ENCODE measurements at regions not wholly inside any gene's neighbourhood (a gene's known extent, or its start where the extent isn't known, plus 50 kb on each side); places are given as distances from the start of the nearest gene placed in this dataset.

DNA sequence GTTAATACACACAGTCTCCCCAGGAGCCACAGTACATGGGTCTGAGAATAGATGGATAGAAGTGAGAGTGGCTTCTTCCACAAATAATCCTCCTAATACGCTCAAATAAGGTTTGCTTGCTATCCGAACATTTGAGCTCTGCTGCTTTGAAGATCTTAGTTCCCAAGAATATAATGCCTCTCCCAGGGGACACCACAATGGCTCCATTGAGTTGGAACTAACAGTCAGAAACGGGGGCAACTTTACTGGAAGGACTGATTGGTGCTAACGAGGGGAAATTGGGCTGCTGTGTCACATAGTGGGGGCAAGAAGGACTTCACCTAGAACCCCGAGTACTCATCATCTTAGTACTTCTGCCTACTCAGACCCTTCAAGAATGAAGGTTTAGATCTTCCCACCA is 66.2 kb downstream of the IGLL5 start:
- TF ChIP-seq, protein P1, sequence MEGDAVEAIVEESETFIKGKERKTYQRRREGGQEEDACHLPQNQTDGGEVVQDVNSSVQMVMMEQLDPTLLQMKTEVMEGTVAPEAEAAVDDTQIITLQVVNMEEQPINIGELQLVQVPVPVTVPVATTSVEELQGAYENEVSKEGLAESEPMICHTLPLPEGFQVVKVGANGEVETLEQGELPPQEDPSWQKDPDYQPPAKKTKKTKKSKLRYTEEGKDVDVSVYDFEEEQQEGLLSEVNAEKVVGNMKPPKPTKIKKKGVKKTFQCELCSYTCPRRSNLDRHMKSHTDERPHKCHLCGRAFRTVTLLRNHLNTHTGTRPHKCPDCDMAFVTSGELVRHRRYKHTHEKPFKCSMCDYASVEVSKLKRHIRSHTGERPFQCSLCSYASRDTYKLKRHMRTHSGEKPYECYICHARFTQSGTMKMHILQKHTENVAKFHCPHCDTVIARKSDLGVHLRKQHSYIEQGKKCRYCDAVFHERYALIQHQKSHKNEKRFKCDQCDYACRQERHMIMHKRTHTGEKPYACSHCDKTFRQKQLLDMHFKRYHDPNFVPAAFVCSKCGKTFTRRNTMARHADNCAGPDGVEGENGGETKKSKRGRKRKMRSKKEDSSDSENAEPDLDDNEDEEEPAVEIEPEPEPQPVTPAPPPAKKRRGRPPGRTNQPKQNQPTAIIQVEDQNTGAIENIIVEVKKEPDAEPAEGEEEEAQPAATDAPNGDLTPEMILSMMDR (conservative IDR thresholded peaks at IDR 0.05; ENCODE audit: low read length) = no peak
- TF ChIP-seq EZH2phosphoT487 (IDR thresholded peaks at IDR 0.05; ENCODE audit: borderline replicate concordance) = no peak
